Gastrocnemius medialis (tissue), 4 donors: ENCODE measurements at regions not wholly inside any gene's neighbourhood (a gene's known extent, or its start where the extent isn't known, plus 50 kb on each side); places are given as distances from the start of the nearest gene placed in this dataset.

ENCODE experiments used
- CTCF ChIP-seq, 5 experiments: fragments of 450-650 bp in 3 of 5; fragments of 200-600 bp in 2 of 5; sonication (generic) in 2 of 5; IDR thresholded peaks in 4 of 5; conservative IDR thresholded peaks in 1 of 5; 1 replicate in 4 of 5; 2 replicates in 1 of 5; pipeline ENCODE4 v1.5.1; 2016 to 2019; ENCODE audit warnings: antibody characterized with exemption in 5 of 5, mild to moderate bottlenecking in 3 of 5, moderate library complexity in 3 of 5
- POLR2A ChIP-seq, 2 donors: fragments of 450-650 bp; IDR thresholded peaks; one replicate each; pipeline ENCODE4 v1.6.1; 2017; ENCODE audit warnings: antibody characterized with exemption in 2 of 2, mild to moderate bottlenecking in 2 of 2, moderate library complexity in 2 of 2

DNA sequence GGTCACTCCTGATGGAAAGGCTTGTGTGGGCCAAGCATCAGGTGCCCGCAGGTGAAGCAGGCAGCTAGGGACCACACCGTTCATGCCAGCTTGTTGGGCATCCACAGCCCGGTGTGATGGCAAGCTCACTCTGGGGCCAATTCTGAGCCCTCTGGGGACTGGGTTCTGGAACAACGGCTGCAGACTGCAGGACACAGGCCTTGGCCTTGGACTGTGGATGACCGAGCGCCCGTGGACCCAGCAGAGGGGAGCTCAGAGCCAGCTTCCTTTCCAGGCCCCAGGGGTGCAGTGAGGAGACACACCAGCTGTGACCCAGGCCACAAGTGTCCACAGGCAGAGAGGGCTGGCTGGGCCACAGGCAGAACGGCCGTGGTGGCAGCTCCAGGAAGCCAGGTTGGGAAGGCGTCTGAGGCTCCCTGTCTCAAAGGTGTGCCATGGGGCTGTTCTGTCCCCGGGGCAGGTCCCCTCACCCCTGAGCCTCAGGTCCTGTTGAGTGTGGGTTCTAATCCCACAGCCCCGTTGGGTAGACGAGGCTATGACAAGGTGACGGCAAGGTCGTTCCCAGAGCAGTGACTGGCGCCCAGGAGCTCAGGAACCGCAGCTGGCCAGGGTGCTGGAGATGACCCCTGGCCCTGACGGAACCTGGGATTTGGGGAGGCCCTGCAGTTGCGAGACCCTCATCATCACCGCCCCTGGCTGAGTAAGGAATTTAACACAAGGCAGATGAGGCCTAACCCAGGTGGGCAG is 1079.4 kb downstream of the BRD1 start:
- no peak for TF ChIP-seq CTCF (IDR thresholded peaks at IDR 0.05 in 4 of 5, conservative IDR thresholded peaks at IDR 0.05 in 1 of 5)
- TF ChIP-seq POLR2A (IDR thresholded peaks at IDR 0.05): no peak
